H1 (cell line): ENCODE measurements at regions not wholly inside any gene's neighbourhood (a gene's known extent, or its start where the extent isn't known, plus 50 kb on each side); places are given as distances from the start of the nearest gene placed in this dataset.

Source experiments
- CTCF ChIA-PET: fragments of 300-600 bp; sonication (Branson Sonifier 250); formaldehyde crosslinking; loops from one replicate; lab custom pipeline; 2021; ENCODE audit not compliant: partially characterized antibody; lab: Charles Lee
- POLR2A ChIA-PET: fragments of 300-600 bp; sonication (Branson Sonifier 250); formaldehyde crosslinking; loops from one replicate; lab custom pipeline; 2021; ENCODE audit warnings: inconsistent platforms; ENCODE audit not compliant: partially characterized antibody; lab: Charles Lee
- DNase-seq, 2 experiments: peaks; one replicate each; pipeline versions ENCODE4 v3.0.0 to v3.0.0-alpha.2; 2010 to 2022; ENCODE audit warnings: low spot score in 2 of 2, low read depth in 1 of 2, mixed read lengths in 1 of 2
- FAIRE-seq: peaks from 2 replicates; lab custom pipeline; 2011; peaks lifted over from hg19 to GRCh38; lab: Jason Lieb, UNC
- H2AFZ ChIP-seq: 2 replicates; pipeline ENCODE4 v1.8.1; 2012; ENCODE audit warnings: low read length, inconsistent platforms
- H2AK5ac ChIP-seq: 2 replicates; pipeline ENCODE4 v1.6.1; 2013; ENCODE audit warnings: low read depth, low read length
- H2BK120ac ChIP-seq: replicated peaks from 2 replicates; pipeline ENCODE3; 2013; ENCODE audit warnings: low read depth, low read length, inconsistent platforms
- H2BK12ac ChIP-seq: 2 replicates; pipeline ENCODE4 v1.6.1; 2013; ENCODE audit warnings: low read depth, low read length
- H2BK15ac ChIP-seq: 2 replicates; pipeline ENCODE4 v1.6.1; 2013; ENCODE audit warnings: low read length
- H2BK20ac ChIP-seq: 2 replicates; pipeline ENCODE4 v1.6.1; 2013; ENCODE audit warnings: low read length
- H2BK5ac ChIP-seq: 2 replicates; pipeline ENCODE4 v1.6.1; 2013; ENCODE audit warnings: low read depth, low read length
- H3K14ac ChIP-seq: 2 replicates; pipeline ENCODE4 v1.6.1; 2013; ENCODE audit warnings: inconsistent platforms; ENCODE audit not compliant: insufficient read length
- H3K18ac ChIP-seq: 2 replicates; pipeline ENCODE4 v1.6.1; 2013; ENCODE audit warnings: low read length; ENCODE audit errors: extremely low read depth
- H3K23ac ChIP-seq: 2 replicates; pipeline ENCODE4 v1.6.1; 2013; ENCODE audit warnings: inconsistent platforms; ENCODE audit not compliant: insufficient read length
- H3K23me2 ChIP-seq: 2 replicates; pipeline ENCODE4 v1.6.1; 2013; ENCODE audit warnings: low read depth, low read length
- H3K27ac ChIP-seq: 2 replicates; pipeline ENCODE4 v1.6.1; 2011; ENCODE audit warnings: low read depth, low read length, inconsistent platforms
- H3K27me3 ChIP-seq, 4 experiments: replicated peaks in 1 of 4; 1 replicate in 1 of 4; 2 replicates in 3 of 4; pipeline versions ENCODE4 v1.6.1 to v1.8.1; 2011 to 2013; ENCODE audit warnings: low read length in 3 of 4, mild to moderate bottlenecking in 3 of 4, inconsistent platforms in 2 of 4, mixed read lengths in 2 of 4, moderate library complexity in 1 of 4; ENCODE audit not compliant: control insufficient read depth in 3 of 4, insufficient read depth in 3 of 4; ENCODE audit errors: extremely low read depth in 1 of 4
- H3K36me3 ChIP-seq, 4 experiments: 2 replicates each; pipeline versions ENCODE4 v1.6.1 to v1.8.1; 2011 to 2013; ENCODE audit warnings: mild to moderate bottlenecking in 4 of 4, low read length in 3 of 4, moderate library complexity in 2 of 4, control low read depth in 1 of 4, inconsistent platforms in 1 of 4; ENCODE audit not compliant: insufficient read depth in 4 of 4, control insufficient read depth in 2 of 4
- H3K4ac ChIP-seq: replicated peaks from 2 replicates; pipeline ENCODE3; 2013; ENCODE audit warnings: low read length, low read depth, mixed read lengths, inconsistent platforms; ENCODE audit not compliant: insufficient read length
- H3K4me1 ChIP-seq, 4 experiments: replicated peaks in 1 of 4; 1 replicate in 1 of 4; 2 replicates in 3 of 4; pipeline versions ENCODE4 v1.6.1 to v1.8.1; 2011 to 2013; ENCODE audit warnings: low read length in 3 of 4, inconsistent platforms in 2 of 4, mixed read lengths in 1 of 4; ENCODE audit not compliant: insufficient read depth in 4 of 4, control insufficient read depth in 3 of 4
- H3K4me2 ChIP-seq, 2 experiments: 2 replicates each; pipeline versions ENCODE4 v1.6.1 to v1.8.1; 2011 to 2013; ENCODE audit warnings: low read depth in 2 of 2, low read length in 2 of 2, control low read depth in 1 of 2, inconsistent platforms in 1 of 2, mild to moderate bottlenecking in 1 of 2; ENCODE audit not compliant: insufficient read depth in 1 of 2
- H3K4me3 ChIP-seq, 4 experiments: fragments of 200-600, 300-600 bp in 1 of 4; sonication (generic), shearing (Covaris generic), sonication (Bioruptor Twin) in 1 of 4; 2 replicates each; pipeline versions ENCODE4 v1.5.1 to v1.8.1; 2011 to 2016; ENCODE audit warnings: low read length in 4 of 4, low read depth in 3 of 4, control low read depth in 2 of 4, inconsistent platforms in 2 of 4, mild to moderate bottlenecking in 2 of 4, mixed read lengths in 1 of 4, moderate library complexity in 1 of 4; ENCODE audit not compliant: insufficient read depth in 2 of 4; ENCODE audit errors: extremely low read depth in 1 of 4
- H3K56ac ChIP-seq: replicated peaks from 2 replicates; pipeline ENCODE3; 2013; ENCODE audit warnings: low read depth, mild to moderate bottlenecking, mixed read lengths, low read length, inconsistent platforms; ENCODE audit not compliant: insufficient read length
- H3K79me1 ChIP-seq: 2 replicates; pipeline ENCODE4 v1.6.1; 2013; ENCODE audit warnings: low read depth, low read length, control low read depth
- H3K79me2 ChIP-seq, 2 experiments: 2 replicates each; pipeline versions ENCODE4 v1.6.1 to v1.8.1; 2012 to 2013; ENCODE audit warnings: low read length in 2 of 2, mild to moderate bottlenecking in 2 of 2, inconsistent platforms in 1 of 2; ENCODE audit not compliant: insufficient read depth in 2 of 2, control insufficient read depth in 1 of 2
- H3K9ac ChIP-seq, 4 experiments: replicated peaks in 1 of 4; 1 replicate in 1 of 4; 2 replicates in 3 of 4; pipeline versions ENCODE4 v1.6.1 to v1.8.1; 2011 to 2013; ENCODE audit warnings: low read depth in 3 of 4, low read length in 3 of 4, control low read depth in 2 of 4, mild to moderate bottlenecking in 2 of 4, moderate library complexity in 2 of 4, inconsistent platforms in 1 of 4; ENCODE audit errors: extremely low read depth in 1 of 4
- H3K9me3 ChIP-seq, 2 experiments: 2 replicates each; pipeline versions ENCODE4 v1.6.1 to v1.8.1; 2012 to 2013; ENCODE audit warnings: mild to moderate bottlenecking in 2 of 2, moderate library complexity in 2 of 2, control low read depth in 1 of 2, inconsistent platforms in 1 of 2, low read depth in 1 of 2, low read length in 1 of 2, mixed read lengths in 1 of 2; ENCODE audit not compliant: insufficient read depth in 2 of 2
- H4K20me1 ChIP-seq, 2 experiments: replicated peaks in 1 of 2; 2 replicates each; pipeline versions ENCODE3 to v1.8.1; 2011 to 2013; ENCODE audit warnings: inconsistent platforms in 2 of 2, low read length in 2 of 2, mild to moderate bottlenecking in 1 of 2; ENCODE audit not compliant: insufficient read depth in 2 of 2, control insufficient read depth in 1 of 2
- H4K5ac ChIP-seq: 2 replicates; pipeline ENCODE4 v1.6.1; 2013; ENCODE audit warnings: low read length, low read depth, mixed read lengths, inconsistent platforms; ENCODE audit not compliant: insufficient read length
- H4K8ac ChIP-seq: 2 replicates; pipeline ENCODE4 v1.8.0; 2013; ENCODE audit warnings: mild to moderate bottlenecking, moderate library complexity, low read length, inconsistent platforms; ENCODE audit not compliant: insufficient read depth; ENCODE audit errors: extremely low read depth
- H4K91ac ChIP-seq: replicated peaks from 2 replicates; pipeline ENCODE3; 2013; ENCODE audit warnings: low read length, mixed read lengths, inconsistent platforms; ENCODE audit not compliant: insufficient read length
- RNF2 ChIP-seq: fragments of 200-900, 300-1000 bp; sonication (generic); IDR thresholded peaks from 2 replicates; pipeline ENCODE4 v1.7.1; 2016; ENCODE audit warnings: borderline replicate concordance, low read depth, mild to moderate bottlenecking, antibody characterized with exemption, low read length; ENCODE audit not compliant: poor library complexity, severe bottlenecking; ENCODE audit errors: missing control alignments
- SIRT6 ChIP-seq: IDR thresholded peaks from one replicate; pipeline ENCODE4 v1.7.1; 2012; ENCODE audit warnings: low read length, inconsistent platforms
- WGBS, 2 experiments: shearing (Covaris generic) in 1 of 2; methylation state at CpG; one replicate each; pipeline versions ENCODE4 v1.1.6 to v1.1.7; 2013 to 2015; ENCODE audit warnings: low lambda C conversion rate in 2 of 2, mixed read lengths in 2 of 2, inconsistent platforms in 1 of 2, low coverage in 1 of 2, missing lambda C conversion rate in 1 of 2; ENCODE audit not compliant: insufficient replicate concordance in 2 of 2, insufficient coverage in 1 of 2, insufficient read length in 1 of 2; ENCODE audit errors: extremely low coverage in 1 of 2, missing lambda C conversion rate in 1 of 2; 5-methylcytosine and 5-hydroxymethylcytosine counted together

DNA sequence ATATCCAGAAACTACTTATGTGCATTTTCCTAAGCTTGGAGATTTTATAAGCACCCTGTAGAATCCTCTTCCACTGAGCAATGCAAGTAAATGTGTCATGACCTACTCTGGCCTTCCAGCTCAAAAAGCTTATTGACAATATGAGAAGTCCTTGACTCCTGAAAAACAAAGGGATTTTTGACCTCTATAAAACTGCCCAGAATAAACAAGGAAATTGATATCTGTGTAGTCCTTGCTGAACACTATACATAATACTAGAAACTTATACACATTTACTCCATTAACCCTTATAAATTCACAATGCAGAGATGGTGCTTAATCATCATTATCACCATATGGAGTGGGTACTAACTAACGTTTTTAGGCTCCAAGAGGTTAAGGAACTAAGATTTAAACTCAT, 197.4 kb upstream of the KRR1 start:
- Histone ChIP-seq H3K36me3 (no peaks in the 10 kb centered on the region), H2AFZ (no peak overlapping the region), H3K9me3 (no peaks in the 10 kb centered on the region), H3K4me2 (no peak overlapping the region), H3K4me3 (no peak overlapping the region), H2BK120ac (no peak overlapping the region), H4K20me1 (no peaks in the 10 kb centered on the region), H3K79me2 (no peaks in the 10 kb centered on the region), H2AK5ac (no peak overlapping the region), H3K9ac (no peak overlapping the region), H3K56ac (no peak overlapping the region), H2BK5ac (no peak overlapping the region), H4K8ac (no peak overlapping the region), H3K23ac (no peak overlapping the region), H4K91ac (no peak overlapping the region), H3K23me2 (no peaks in the 10 kb centered on the region), H3K4ac (no peak overlapping the region), H3K79me1 (no peaks in the 10 kb centered on the region), H3K14ac (no peak overlapping the region), H3K27me3 (no peaks in the 10 kb centered on the region), H3K18ac (no peak overlapping the region)
- CTCF ChIA-PET = interaction anchor here (3.2 kb wide), 1 partner anchor 12 kb away, joined by 11 read pairs; no protein-coding TSS in a partner anchor
- TF ChIP-seq SIRT6 (no peak), RNF2 (no peak)
- TF ChIP-seq, all 59 proteins: peak for 0
- no peak overlapping the region for H2BK12ac ChIP-seq
- H2BK15ac ChIP-seq = no peak overlapping the region
- POLR2A ChIA-PET = interaction anchor here (0.5 kb wide), 1 partner anchor 144 kb away, joined by 3 read pairs; no protein-coding TSS in a partner anchor
- H4K5ac ChIP-seq = no peak overlapping the region
- WGBS, 2 experiments = 82% methylated on average over 1 of the region's 1 CpG; no CpG with 5 or more reads in 1 of the 2 experiments
- FAIRE-seq = no peak
- no peak for DNase-seq
- peaks cover 0 to 6% (median 4%) of the 10 kb centered on the region in 4 experiments; a peak in 4 of 7 replicates for H3K4me1 ChIP-seq
- H3K27ac ChIP-seq = no peak overlapping the region
- no peak overlapping the region for H2BK20ac ChIP-seq
